HG02610 (cell line): ENCODE measurements at regions not wholly inside any gene's neighbourhood (a gene's known extent, or its start where the extent isn't known, plus 50 kb on each side); places are given as distances from the start of the nearest gene placed in this dataset.
"Not testable (repeated sequence)": the region's sequence is repeated elsewhere in the genome, so short reads cannot be mapped to it uniquely, and the experiment has no call there.

Experiments used
- ATAC-seq: cut with Tn5 transposase; IDR thresholded peaks from one replicate; pipeline ENCODE4 v1.9.1; 2021; ENCODE audit warnings: mild to moderate bottlenecking, moderate library complexity; ENCODE audit not compliant: unreplicated experiment

- no peak for ATAC-seq
Observed at GRCh38 chr6:27095914-27096313, 151.6 kb upstream of the PRSS16 start.

GRCh38 chr6:27096834-27097511 is 150.5 kb upstream of the PRSS16 start:
- no peak for ATAC-seq

GRCh38 chr6:27098956-27099355 is 148.5 kb upstream of the PRSS16 start:
- ATAC-seq = no peak

GRCh38 chr6:27100921-27101320 is 146.6 kb upstream of the PRSS16 start:
- no peak for ATAC-seq

DNA sequence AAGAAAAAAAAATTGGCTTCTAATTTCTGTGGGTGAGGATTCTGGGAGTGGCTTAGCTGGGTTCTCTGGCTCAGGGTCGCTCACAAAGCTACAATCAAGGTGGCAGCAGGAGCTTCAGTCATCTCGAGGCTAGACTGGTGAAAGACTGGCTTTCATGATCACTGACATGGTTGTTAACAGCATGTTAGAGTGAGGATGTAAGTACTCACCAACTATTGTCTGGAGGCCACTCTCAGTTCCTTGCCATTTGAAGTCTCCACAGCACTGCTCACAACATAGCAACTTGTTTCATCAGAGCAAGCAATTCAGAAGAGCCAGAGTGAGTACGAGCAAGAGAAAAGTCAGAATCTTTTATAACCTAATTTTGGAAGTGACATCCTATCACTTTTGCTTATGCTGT is 145.7 kb upstream of the PRSS16 start:
- ATAC-seq = no peak

DNA sequence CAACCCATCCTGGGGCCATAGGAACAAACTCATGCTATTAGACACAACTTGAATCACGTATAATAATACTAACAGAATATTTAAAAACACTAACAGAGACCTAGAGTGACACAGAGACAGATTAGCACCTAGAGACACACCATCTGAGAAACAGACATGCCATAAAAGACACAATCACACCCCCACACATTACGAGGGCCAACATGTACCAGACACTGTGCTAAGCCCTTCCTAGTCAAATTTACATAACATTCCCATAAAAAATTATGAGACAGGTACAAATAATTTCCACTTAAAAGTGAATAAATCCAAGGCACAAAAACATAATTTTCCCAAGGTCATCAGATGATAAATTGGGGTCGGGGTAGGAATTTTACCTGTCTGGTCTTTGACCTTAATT is 141.1 kb upstream of the PRSS16 start:
- no peak for ATAC-seq

GRCh38 chr6:27111743-27112142 is 135.8 kb upstream of the PRSS16 start:
- ATAC-seq = no peak

GRCh38 chr6:27112974-27113373 is 134.5 kb upstream of the PRSS16 start:
- ATAC-seq = no peak

GRCh38 chr6:27119329-27119728 is 128.2 kb upstream of the PRSS16 start:
- ATAC-seq = no peak

DNA sequence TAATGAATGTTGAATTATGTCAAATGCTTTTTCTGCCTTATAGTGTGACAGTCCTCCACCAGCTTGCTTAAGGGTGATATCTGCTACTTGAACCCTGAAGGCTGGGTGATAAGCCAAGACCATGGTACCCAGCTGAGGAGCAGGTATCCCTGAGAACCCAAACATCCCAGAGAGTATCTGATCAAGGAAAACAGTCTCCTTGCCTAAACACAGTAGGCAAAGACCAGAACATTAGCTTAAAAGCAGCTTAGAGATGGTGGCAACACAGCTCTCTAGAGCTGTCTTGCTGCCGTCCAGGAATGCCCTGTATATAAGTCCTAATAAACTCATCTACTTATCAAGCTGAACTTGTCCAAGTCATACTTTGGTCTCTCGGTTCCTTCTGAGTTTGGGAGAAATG is 127.7 kb upstream of the PRSS16 start:
- ATAC-seq = no peak

- no peak for ATAC-seq
Observed at GRCh38 chr6:27121640-27122039, 125.9 kb upstream of the PRSS16 start.

DNA sequence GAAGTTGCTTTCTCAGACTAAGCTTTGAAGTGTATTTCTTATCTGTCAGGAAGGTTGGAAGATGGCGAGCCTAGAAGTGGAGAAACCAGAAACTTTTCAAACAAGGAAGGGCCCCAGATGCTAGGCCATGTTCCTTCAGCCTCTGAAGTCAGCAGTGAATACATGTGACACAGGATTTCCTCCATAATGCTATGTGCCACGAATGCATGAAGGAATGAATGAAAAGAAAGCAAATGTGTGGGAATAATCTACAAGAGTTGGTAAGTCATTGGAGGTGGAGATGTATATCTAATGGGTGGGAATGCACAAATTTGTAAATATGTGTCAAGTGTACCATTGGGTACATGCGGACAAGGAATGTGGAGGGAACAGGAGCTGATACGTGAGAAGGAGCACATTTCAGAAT is 123.2 kb upstream of the PRSS16 start:
- no peak for ATAC-seq

- ATAC-seq = no peak
Observed at GRCh38 chr6:27126046-27126814, 121.3 kb upstream of the PRSS16 start.

DNA sequence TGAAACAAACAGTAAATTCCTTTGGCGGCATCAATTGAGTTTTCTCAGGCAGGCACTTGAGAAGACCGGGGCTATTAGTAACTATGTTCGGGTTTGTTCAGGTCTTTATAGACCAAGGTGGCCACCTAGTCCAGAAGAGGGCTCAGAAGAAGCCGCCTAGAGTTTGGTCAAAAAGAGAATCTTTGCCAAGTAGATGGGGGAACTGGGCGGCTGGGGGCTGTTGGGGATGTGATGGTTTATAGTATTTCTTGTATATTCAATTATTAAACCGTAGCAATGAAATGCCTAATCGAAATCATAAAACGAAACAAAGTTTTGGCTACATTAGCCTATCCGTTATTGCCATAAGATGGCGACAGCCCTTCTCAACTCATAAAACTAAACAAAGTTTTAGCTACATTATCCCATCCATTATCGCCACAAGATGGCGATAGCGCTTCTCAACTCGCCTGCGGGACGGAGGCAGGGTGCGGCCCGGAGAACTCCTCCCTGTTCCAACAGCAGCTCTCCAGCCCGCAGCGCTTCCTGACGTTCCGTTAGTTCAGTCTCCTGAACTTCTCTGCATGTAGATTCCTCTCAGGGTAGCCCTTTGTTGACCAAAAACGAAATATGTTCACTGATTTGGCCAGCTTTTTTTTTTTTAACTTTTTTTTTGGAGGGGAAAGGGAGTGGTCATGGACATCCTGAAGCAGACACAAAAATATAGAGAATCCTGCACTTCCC is 120.5 kb upstream of the PRSS16 start:
- ATAC-seq = peak; percentile 68

- ATAC-seq = not testable (repeated sequence)
Observed at GRCh38 chr6:27127874-27128273, 119.6 kb upstream of the PRSS16 start.

- ATAC-seq = no peak
Observed at GRCh38 chr6:27128311-27129094, 119.0 kb upstream of the PRSS16 start.

DNA sequence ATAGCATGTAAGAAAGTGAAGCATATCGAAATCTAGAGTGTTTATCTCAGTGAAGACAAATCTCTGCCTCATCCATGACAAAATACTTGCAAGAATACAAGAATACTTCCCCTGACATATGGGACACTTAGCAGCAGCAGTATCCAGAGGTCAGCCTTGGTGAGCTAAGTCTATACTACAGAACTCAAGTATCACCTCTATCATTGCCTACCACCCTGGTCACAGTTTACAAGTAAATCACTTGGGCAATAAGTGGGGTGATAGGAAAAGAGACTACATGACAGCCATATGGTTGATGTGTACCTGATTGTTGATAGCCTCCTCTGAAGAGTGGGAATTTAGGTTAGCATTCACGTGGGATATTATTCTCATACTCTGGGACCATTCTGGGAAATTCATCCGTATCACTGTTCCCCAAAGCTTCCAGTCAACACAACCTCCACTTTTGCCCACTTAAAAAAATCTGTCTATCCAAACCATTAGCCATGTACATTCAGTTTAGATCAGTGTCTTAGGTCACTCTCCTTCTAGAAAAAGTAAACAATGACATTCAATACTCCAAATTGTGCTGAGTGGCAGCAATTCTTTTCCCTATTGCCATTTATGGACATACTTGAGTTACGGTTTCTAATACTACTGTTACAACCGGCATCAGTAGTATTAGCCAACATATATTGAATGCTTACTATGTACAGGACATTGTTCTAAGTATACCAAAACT is 118.2 kb upstream of the PRSS16 start:
- no peak for ATAC-seq

GRCh38 chr6:27129917-27130316 is 117.6 kb upstream of the PRSS16 start:
- ATAC-seq = no peak

DNA sequence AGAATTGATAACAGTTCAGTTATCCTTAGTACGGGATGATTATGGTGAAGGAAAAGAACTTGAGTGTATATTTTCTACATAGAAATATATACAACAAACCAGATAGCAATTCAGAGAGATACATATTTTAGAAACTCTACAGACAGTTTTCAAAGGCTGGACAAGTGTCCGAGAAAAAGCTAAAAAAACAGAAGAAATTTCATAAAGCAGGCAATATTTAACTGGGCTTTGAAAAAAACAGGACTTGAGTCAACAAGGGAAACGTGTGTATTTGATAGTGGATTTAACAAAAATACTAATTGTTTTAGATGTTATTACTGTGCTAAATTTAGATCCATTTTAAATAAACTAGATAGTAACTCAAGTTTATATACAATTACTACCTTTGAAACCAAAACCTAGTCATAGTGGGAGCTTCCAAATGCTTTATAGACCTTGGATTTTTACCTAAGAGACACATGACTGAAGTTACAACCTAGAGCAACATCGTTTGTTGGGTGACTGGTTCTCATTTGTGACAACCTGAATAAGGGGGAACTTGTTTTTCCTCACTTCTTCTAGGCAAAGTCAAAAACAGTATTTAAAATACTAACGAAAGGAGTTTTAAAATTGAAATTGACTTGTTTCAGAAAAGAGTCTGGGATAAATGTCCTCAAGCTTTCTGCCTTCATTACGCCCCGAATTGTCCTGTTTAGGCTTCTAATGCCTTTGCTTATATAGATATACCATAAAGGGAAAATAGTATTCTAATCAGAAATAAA is 116.7 kb upstream of the PRSS16 start:
- no peak for ATAC-seq

- ATAC-seq = peak; percentile 4
Observed at GRCh38 chr6:27132282-27132531, 115.3 kb upstream of the PRSS16 start.
